CD4-positive, alpha-beta T cell (primary cell): ENCODE measurements at regions not wholly inside any gene's neighbourhood (a gene's known extent, or its start where the extent isn't known, plus 50 kb on each side); places are given as distances from the start of the nearest gene placed in this dataset.

Experiments used
- ATAC-seq: fragments of 200-7000 bp; cut with Tn5 transposase; one replicate; pipeline ENCODE4 v1.10.0; 2022; ENCODE audit warnings: mild to moderate bottlenecking; ENCODE audit not compliant: poor library complexity
- CTCF ChIA-PET: fragments of 350-600 bp; sonication (Branson Sonifier 250); formaldehyde crosslinking; loops from one replicate; lab custom pipeline; 2021; ENCODE audit warnings: antibody characterized with exemption, inconsistent platforms; lab: Charles Lee
- POLR2A ChIA-PET: fragments of 350-600 bp; sonication (Branson Sonifier 250); formaldehyde crosslinking; loops from one replicate; lab custom pipeline; 2021; ENCODE audit warnings: antibody characterized with exemption, inconsistent platforms; lab: Charles Lee
- DNase-seq, 14 experiments: peaks; one replicate each; pipeline ENCODE4 v3.0.0-alpha.2; 2013 to 2020; ENCODE audit warnings: mixed read lengths in 2 of 14
- H3K27ac ChIP-seq, 2 donors: one replicate each; pipeline versions ENCODE4 v1.5.1 to v1.7.0; 2013; ENCODE audit warnings: low read length in 2 of 2, low read depth in 1 of 2, mild to moderate bottlenecking in 1 of 2
- H3K27me3 ChIP-seq, 2 experiments: 1 replicate in 1 of 2; 2 replicates in 1 of 2; pipeline versions ENCODE4 v1.6.1 to v1.7.0; 2013; ENCODE audit warnings: low read length in 2 of 2, control low read depth in 1 of 2, mild to moderate bottlenecking in 1 of 2, moderate library complexity in 1 of 2; ENCODE audit not compliant: insufficient read depth in 2 of 2, control insufficient read depth in 1 of 2
- H3K36me3 ChIP-seq: one replicate; pipeline ENCODE4 v1.6.1; 2013; ENCODE audit warnings: low read length, control low read depth; ENCODE audit not compliant: insufficient read depth
- H3K4me1 ChIP-seq: one replicate; pipeline ENCODE4 v1.6.1; 2013; ENCODE audit warnings: low read length, control low read depth; ENCODE audit not compliant: insufficient read depth
- H3K4me3 ChIP-seq: one replicate; pipeline ENCODE4 v1.5.1; 2013; ENCODE audit warnings: mild to moderate bottlenecking, low read length, moderate library complexity
- H3K9me3 ChIP-seq, 2 experiments: 1 replicate in 1 of 2; 2 replicates in 1 of 2; pipeline versions ENCODE4 v1.6.1 to v1.7.0; 2013; ENCODE audit warnings: low read length in 2 of 2, mild to moderate bottlenecking in 2 of 2, control low read depth in 1 of 2, moderate library complexity in 1 of 2; ENCODE audit not compliant: control insufficient read depth in 1 of 2, insufficient read depth in 1 of 2
- H3K27ac Mint-ChIP-seq: one replicate; pipeline ENCODE4 v1.8.0; 2020; ENCODE audit warnings: mixed read lengths
- H3K27me3 Mint-ChIP-seq: one replicate; pipeline ENCODE4 v1.8.0; 2021; ENCODE audit warnings: mixed read lengths
- H3K36me3 Mint-ChIP-seq: one replicate; pipeline ENCODE4 v1.8.0; 2021; ENCODE audit warnings: low read depth, mixed read lengths
- H3K4me1 Mint-ChIP-seq: one replicate; pipeline ENCODE4 v1.8.0; 2021; ENCODE audit warnings: low read depth, mixed read lengths
- H3K4me3 Mint-ChIP-seq: one replicate; pipeline ENCODE4 v1.8.0; 2020; ENCODE audit warnings: mild to moderate bottlenecking, mixed read lengths
- H3K9me3 Mint-ChIP-seq: one replicate; pipeline ENCODE4 v1.8.0; 2020; ENCODE audit warnings: mixed read lengths
- intact Hi-C, 2 experiments: fragments of 100-400 bp; cut with DNase I in 1 of 2; cut with micrococcal nuclease in 1 of 2; formaldehyde crosslinking; loops; one replicate each; pipeline versions ENCODE4 v1.15.1 to v1.9.0; 2023 to 2025; cut with DNase I, micrococcal nuclease
- TF ChIP-seq, protein P1 (sequence below): fragments of 200-600 bp; IDR thresholded peaks from one replicate; pipeline ENCODE4 v1.8.0; 2022; ENCODE audit warnings: antibody characterized with exemption, mild to moderate bottlenecking

DNA sequence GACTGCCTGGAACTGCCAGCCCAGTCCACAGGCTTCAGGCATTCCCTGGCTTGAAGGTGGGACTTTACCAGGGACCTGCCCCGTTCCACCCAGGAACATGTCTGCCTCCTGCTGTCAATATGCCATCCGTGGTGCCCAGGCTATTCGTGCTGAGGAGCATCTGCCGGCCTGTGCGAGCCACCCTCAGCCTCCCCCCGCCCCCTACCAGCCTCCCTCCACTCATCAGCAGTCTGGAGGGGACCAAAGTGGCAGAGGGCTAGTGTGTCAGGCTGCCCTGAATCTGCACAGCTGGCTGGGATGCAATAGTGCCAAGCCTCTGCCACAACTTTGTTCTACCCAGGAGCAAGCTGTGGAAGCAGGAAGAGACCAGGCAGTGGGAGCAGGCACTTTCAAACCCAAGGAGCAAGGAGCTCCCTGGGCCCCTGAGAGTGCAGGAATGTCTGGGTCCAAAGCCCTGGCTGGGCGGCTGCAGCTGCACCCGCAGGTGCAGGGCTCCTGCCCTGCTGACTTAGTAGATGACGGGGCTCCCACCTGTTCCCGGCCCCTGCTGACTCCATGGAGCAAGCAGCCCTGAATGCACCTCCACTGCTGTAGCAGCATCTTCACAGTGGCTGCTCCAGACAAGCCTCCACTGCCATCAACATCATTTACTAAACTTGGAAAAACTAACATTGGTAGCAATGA is 423.2 kb downstream of the RERGL start:
- Mint-ChIP-seq H3K4me3 (no peak overlapping the region), H3K9me3 (peaks cover 3% of the 10 kb centered on the region), H3K36me3 (no peaks in the 10 kb centered on the region), H3K27me3 (no peaks in the 10 kb centered on the region), H3K4me1 (no peaks in the 10 kb centered on the region), H3K27ac (no peak overlapping the region)
- no peaks in the 10 kb centered on the region for H3K27me3 ChIP-seq
- no peak for ATAC-seq
- ChIA-PET CTCF (no interaction called here), POLR2A (no interaction called here)
- intact Hi-C loops, result no loop called here
- no peak for DNase-seq
- H3K4me3 ChIP-seq, result no peak overlapping the region
- peaks cover 0 to 22% of the 10 kb centered on the region in 2 experiments for H3K9me3 ChIP-seq
- TF ChIP-seq, protein P1, sequence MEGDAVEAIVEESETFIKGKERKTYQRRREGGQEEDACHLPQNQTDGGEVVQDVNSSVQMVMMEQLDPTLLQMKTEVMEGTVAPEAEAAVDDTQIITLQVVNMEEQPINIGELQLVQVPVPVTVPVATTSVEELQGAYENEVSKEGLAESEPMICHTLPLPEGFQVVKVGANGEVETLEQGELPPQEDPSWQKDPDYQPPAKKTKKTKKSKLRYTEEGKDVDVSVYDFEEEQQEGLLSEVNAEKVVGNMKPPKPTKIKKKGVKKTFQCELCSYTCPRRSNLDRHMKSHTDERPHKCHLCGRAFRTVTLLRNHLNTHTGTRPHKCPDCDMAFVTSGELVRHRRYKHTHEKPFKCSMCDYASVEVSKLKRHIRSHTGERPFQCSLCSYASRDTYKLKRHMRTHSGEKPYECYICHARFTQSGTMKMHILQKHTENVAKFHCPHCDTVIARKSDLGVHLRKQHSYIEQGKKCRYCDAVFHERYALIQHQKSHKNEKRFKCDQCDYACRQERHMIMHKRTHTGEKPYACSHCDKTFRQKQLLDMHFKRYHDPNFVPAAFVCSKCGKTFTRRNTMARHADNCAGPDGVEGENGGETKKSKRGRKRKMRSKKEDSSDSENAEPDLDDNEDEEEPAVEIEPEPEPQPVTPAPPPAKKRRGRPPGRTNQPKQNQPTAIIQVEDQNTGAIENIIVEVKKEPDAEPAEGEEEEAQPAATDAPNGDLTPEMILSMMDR, result no peak
- H3K27ac ChIP-seq, result no peak overlapping the region
- no peaks in the 10 kb centered on the region for H3K4me1 ChIP-seq
- H3K36me3 ChIP-seq, result no peaks in the 10 kb centered on the region

DNA sequence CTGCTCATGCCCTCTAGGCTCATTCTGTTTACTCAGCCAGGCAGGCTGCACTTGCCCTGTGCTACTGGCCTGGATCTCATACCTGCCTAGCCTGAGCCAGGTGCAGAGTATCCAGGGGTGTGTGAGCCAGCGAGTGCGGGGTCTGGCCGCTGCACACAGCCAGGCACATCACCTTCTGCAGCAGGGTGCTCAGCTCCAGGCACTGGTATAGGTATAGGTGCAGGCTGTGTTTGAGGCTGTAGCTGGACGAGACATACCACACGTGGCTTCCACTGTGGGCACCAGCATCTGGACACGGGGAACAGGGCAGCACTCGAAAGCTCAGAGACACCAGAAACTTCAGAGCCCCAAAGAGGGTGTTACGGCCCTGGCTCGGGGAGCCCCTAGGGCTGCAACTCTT is 424.2 kb downstream of the RERGL start:
- TF ChIP-seq, protein P1, result no peak
- Histone ChIP-seq H3K4me1 (no peaks in the 10 kb centered on the region), H3K4me3 (no peak overlapping the region), H3K27me3 (no peaks in the 10 kb centered on the region), H3K36me3 (no peaks in the 10 kb centered on the region), H3K9me3 (peaks cover 0 to 22% of the 10 kb centered on the region in 2 experiments), H3K27ac (no peak overlapping the region)
- Mint-ChIP-seq H3K9me3 (peaks cover 3% of the 10 kb centered on the region), H3K4me3 (no peak overlapping the region), H3K27ac (no peak overlapping the region), H3K4me1 (no peaks in the 10 kb centered on the region), H3K36me3 (no peaks in the 10 kb centered on the region), H3K27me3 (no peaks in the 10 kb centered on the region)
- DNase-seq, result no peak
- ChIA-PET POLR2A (no interaction called here), CTCF (no interaction called here)
- intact Hi-C loops, result no loop called here
- no peak for ATAC-seq

DNA sequence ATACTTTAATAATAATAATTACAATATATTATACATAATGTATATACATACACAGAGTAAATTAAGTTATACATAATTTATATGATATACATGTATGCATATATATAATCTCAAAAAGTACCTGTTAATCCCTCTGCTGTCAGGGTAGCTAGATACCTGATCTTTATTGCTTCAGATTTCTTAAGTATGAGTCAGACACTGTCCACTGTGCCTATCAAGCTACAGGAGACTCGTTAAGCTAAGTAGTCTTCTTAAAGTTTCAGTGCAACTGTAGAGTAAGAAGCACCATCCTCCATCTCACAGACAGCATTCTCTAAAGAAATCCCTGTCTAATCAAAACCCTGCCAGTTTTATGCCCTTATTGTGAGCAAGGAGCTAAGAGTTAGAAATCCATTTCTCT is 428.7 kb downstream of the RERGL start:
- Mint-ChIP-seq H3K4me1 (no peaks in the 10 kb centered on the region), H3K4me3 (no peak overlapping the region), H3K36me3 (no peaks in the 10 kb centered on the region), H3K9me3 (peaks cover 2% of the 10 kb centered on the region), H3K27ac (no peak overlapping the region), H3K27me3 (no peaks in the 10 kb centered on the region)
- DNase-seq (no peak), ATAC-seq (no peak)
- Histone ChIP-seq H3K4me1 (no peaks in the 10 kb centered on the region), H3K36me3 (no peaks in the 10 kb centered on the region), H3K27ac (no peak overlapping the region), H3K27me3 (no peaks in the 10 kb centered on the region), H3K9me3 (peaks cover 0 to 6% of the 10 kb centered on the region in 2 experiments), H3K4me3 (no peak overlapping the region)
- intact Hi-C loops, result no loop called here
- TF ChIP-seq, protein P1, result no peak
- CTCF ChIA-PET, result no interaction called here
- POLR2A ChIA-PET, result no interaction called here
